Neural crest cell (in vitro differentiated cells): ENCODE measurements at regions not wholly inside any gene's neighbourhood (a gene's known extent, or its start where the extent isn't known, plus 50 kb on each side); places are given as distances from the start of the nearest gene placed in this dataset.
"Not testable (repeated sequence)": the region's sequence is repeated elsewhere in the genome, so short reads cannot be mapped to it uniquely, and the experiment has no call there.

Source experiments
- DNase-seq: peaks from one replicate; pipeline ENCODE4 v3.0.0; 2021; ENCODE audit warnings: low read depth, mixed read lengths, low spot score
- H3K27ac Mint-ChIP-seq: one replicate; pipeline ENCODE4 v1.8.0; 2021; ENCODE audit warnings: mild to moderate bottlenecking, mixed read lengths; ENCODE audit not compliant: unreplicated experiment
- H3K27me3 Mint-ChIP-seq: 2 replicates; pipeline ENCODE4 v1.8.0; 2021; ENCODE audit warnings: low read depth, mild to moderate bottlenecking, mixed read lengths
- H3K36me3 Mint-ChIP-seq: 2 replicates; pipeline ENCODE4 v1.8.0; 2021; ENCODE audit warnings: low read depth, mild to moderate bottlenecking, mixed read lengths
- H3K4me1 Mint-ChIP-seq: 2 replicates; pipeline ENCODE4 v1.8.0; 2021; ENCODE audit warnings: mixed read lengths
- H3K4me3 Mint-ChIP-seq: one replicate; pipeline ENCODE4 v1.8.0; 2021; ENCODE audit warnings: mild to moderate bottlenecking, mixed read lengths
- H3K9me3 Mint-ChIP-seq: 2 replicates; pipeline ENCODE4 v1.8.0; 2021; ENCODE audit warnings: mixed read lengths
- CTCF ChIP-seq: fragments of 200-600 bp; sonication (generic); conservative IDR thresholded peaks from 2 replicates; pipeline ENCODE4 v1.5.0; 2021; ENCODE audit warnings: antibody characterized with exemption, mild to moderate bottlenecking

GRCh38 chr9:135402048-135402738 is 77.4 kb upstream of the PPP1R26 start:
- Mint-ChIP-seq H3K27ac (no peak overlapping the region), H3K4me3 (no peak overlapping the region), H3K9me3 (no peaks in the 10 kb centered on the region), H3K27me3 (peaks cover 4% of the 10 kb centered on the region), H3K4me1 (no peaks in the 10 kb centered on the region), H3K36me3 (no peaks in the 10 kb centered on the region)
- no peak for TF ChIP-seq CTCF
- no peak for DNase-seq

- Mint-ChIP-seq H3K36me3 (no peaks in the 10 kb centered on the region), H3K4me1 (no peaks in the 10 kb centered on the region), H3K9me3 (no peaks in the 10 kb centered on the region), H3K4me3 (no peak overlapping the region), H3K27ac (no peak overlapping the region), H3K27me3 (peaks cover 4% of the 10 kb centered on the region)
- no peak for DNase-seq
- no peak for TF ChIP-seq CTCF
Measured at GRCh38 chr9:135402739-135403695, 76.6 kb upstream of the PPP1R26 start.

- H3K9me3 Mint-ChIP-seq = no peaks in the 10 kb centered on the region
- H3K27ac Mint-ChIP-seq = no peak overlapping the region
- TF ChIP-seq CTCF = no peak
- no peak overlapping the region for H3K4me3 Mint-ChIP-seq
- no peaks in the 10 kb centered on the region for H3K36me3 Mint-ChIP-seq
- DNase-seq = no peak
- no peaks in the 10 kb centered on the region for H3K4me1 Mint-ChIP-seq
- peaks cover 4% of the 10 kb centered on the region for H3K27me3 Mint-ChIP-seq
Measured at GRCh38 chr9:135403733-135404450, 75.7 kb upstream of the PPP1R26 start.

GRCh38 chr9:135404451-135405144 is 75.0 kb upstream of the PPP1R26 start:
- H3K27me3 Mint-ChIP-seq = peaks cover 4% of the 10 kb centered on the region
- no peak overlapping the region for H3K4me3 Mint-ChIP-seq
- TF ChIP-seq CTCF = no peak
- no peak overlapping the region for H3K27ac Mint-ChIP-seq
- no peaks in the 10 kb centered on the region for H3K4me1 Mint-ChIP-seq
- DNase-seq = no peak
- no peaks in the 10 kb centered on the region for H3K9me3 Mint-ChIP-seq
- no peaks in the 10 kb centered on the region for H3K36me3 Mint-ChIP-seq

- not testable (repeated sequence) for H3K36me3 Mint-ChIP-seq, H3K9me3 Mint-ChIP-seq, H3K27ac Mint-ChIP-seq, H3K4me1 Mint-ChIP-seq, H3K4me3 Mint-ChIP-seq, H3K27me3 Mint-ChIP-seq, DNase-seq
Measured at GRCh38 chr9:135405145-135405464, 74.5 kb upstream of the PPP1R26 start.
